SK-N-SH treated with all-trans-retinoic acid at 6 μM for 48 hours (cell line): ENCODE measurements at regions not wholly inside any gene's neighbourhood (a gene's known extent, or its start where the extent isn't known, plus 50 kb on each side); places are given as distances from the start of the nearest gene placed in this dataset.

Source experiments
- CREB5 ChIP-seq: fragments of 250-450 bp; sonication (Bioruptor Pico); IDR thresholded peaks from 2 replicates; pipeline ENCODE4 v1.5.1; 2020; ENCODE audit warnings: low read depth, mild to moderate bottlenecking, moderate library complexity
- CSDC2 ChIP-seq: fragments of 250-450 bp; sonication (Bioruptor Pico); IDR thresholded peaks from 2 replicates; pipeline ENCODE4 v1.5.0; 2020; ENCODE audit warnings: mild to moderate bottlenecking, moderate library complexity
- ISL1 ChIP-seq: fragments of 250-450 bp; sonication (Bioruptor Pico); IDR thresholded peaks from 2 replicates; pipeline ENCODE4 v2.1.2; 2022; ENCODE audit warnings: mild to moderate bottlenecking, moderate library complexity
- PATZ1 ChIP-seq: fragments of 250-450 bp; sonication (Bioruptor Pico); IDR thresholded peaks from 2 replicates; pipeline ENCODE4 v1.8.0; 2020; ENCODE audit warnings: mild to moderate bottlenecking, moderate library complexity, borderline replicate concordance
- POU6F1 ChIP-seq: fragments of 250-450 bp; sonication (Bioruptor Pico); IDR thresholded peaks from 2 replicates; pipeline ENCODE4 v1.8.0; 2021; ENCODE audit warnings: low read depth, mild to moderate bottlenecking, moderate library complexity, borderline replicate concordance
- RARB ChIP-seq: fragments of 250-450 bp; sonication (Bioruptor Pico); IDR thresholded peaks from 2 replicates; pipeline ENCODE4 v1.8.0; 2021; ENCODE audit warnings: mild to moderate bottlenecking, moderate library complexity
- TCF4 ChIP-seq: fragments of 250-450 bp; sonication (Bioruptor Pico); IDR thresholded peaks from 2 replicates; pipeline ENCODE4 v1.8.0; 2021; ENCODE audit warnings: mild to moderate bottlenecking, moderate library complexity, borderline replicate concordance

- TF ChIP-seq CREB5 (CRISPR knock-in tag) (no peak), POU6F1 (no peak), RARB (CRISPR knock-in tag) (no peak), TCF4 (CRISPR knock-in tag) (no peak), PATZ1 (CRISPR knock-in tag) (no peak), CSDC2 (CRISPR knock-in tag) (no peak), ISL1 (no peak)
These were observed 493.4 kb upstream of the ZMIZ1 start for GRCh38 chr10:78575400-78575799.
